ENCODE measurements at regions not wholly inside any gene's neighbourhood (a gene's known extent, or its start where the extent isn't known, plus 50 kb on each side); places are given as distances from the start of the nearest gene placed in this dataset.

DNA sequence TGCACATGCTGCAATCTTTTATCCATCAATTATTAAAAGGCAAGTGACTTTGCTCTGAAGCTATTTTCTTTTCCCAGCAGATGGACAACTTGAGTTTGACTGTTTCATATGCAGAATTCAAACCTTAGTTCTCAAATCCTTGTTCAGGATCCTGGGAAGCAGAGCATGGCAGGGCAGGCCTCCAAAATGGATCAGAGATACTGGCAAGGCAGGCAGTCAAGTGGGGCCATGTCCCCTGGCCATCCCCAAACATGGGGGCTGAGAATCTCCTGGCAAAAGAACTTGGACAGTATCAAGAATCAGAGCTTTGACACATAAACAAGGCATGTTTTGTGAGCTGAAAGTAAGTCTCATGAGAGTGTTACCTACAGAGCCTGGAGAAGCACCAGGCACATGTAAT is 122.9 kb upstream of the CTNNB1 start:
- H3K4me1 Mint-ChIP-seq (ENCODE audit: low read depth), result peaks cover 18% of the 10 kb centered on the region
- no peaks in the 10 kb centered on the region for H3K36me3 Mint-ChIP-seq (ENCODE audit: insufficient read depth)
- peaks cover 10% of the 10 kb centered on the region for H3K27me3 Mint-ChIP-seq
- DNase-seq (ENCODE audit: low spot score, unreplicated experiment), result no peak
- no peak overlapping the region for H3K27ac Mint-ChIP-seq
- TF ChIP-seq, protein P1, sequence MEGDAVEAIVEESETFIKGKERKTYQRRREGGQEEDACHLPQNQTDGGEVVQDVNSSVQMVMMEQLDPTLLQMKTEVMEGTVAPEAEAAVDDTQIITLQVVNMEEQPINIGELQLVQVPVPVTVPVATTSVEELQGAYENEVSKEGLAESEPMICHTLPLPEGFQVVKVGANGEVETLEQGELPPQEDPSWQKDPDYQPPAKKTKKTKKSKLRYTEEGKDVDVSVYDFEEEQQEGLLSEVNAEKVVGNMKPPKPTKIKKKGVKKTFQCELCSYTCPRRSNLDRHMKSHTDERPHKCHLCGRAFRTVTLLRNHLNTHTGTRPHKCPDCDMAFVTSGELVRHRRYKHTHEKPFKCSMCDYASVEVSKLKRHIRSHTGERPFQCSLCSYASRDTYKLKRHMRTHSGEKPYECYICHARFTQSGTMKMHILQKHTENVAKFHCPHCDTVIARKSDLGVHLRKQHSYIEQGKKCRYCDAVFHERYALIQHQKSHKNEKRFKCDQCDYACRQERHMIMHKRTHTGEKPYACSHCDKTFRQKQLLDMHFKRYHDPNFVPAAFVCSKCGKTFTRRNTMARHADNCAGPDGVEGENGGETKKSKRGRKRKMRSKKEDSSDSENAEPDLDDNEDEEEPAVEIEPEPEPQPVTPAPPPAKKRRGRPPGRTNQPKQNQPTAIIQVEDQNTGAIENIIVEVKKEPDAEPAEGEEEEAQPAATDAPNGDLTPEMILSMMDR (IDR thresholded peaks at IDR 0.05; ENCODE audit: unreplicated experiment), result no peak
- no peaks in the 10 kb centered on the region for H3K9me3 Mint-ChIP-seq (ENCODE audit: low read depth)
- H3K4me3 Mint-ChIP-seq (ENCODE audit: low read depth), result no peak overlapping the region

DNA sequence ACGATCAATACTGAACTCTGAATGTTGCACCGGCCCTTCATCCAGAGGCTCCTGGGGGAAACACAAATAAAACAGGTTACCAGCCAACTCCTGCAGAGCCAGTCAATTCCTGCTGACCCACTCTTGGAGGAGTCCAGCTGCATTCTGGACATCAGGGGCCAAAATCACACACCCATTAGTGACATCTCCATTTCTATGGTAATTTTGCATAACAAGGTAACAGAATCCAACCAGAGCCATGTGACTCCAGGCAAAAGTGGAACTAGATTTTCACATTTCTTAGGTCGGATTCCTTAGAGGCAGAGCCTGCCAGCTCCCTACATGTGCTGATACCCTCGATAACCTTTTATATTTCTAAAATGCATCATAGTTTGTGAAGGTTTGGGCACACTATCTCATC is 119.2 kb upstream of the CTNNB1 start:
- Mint-ChIP-seq H3K9me3 (ENCODE audit: low read depth) (no peaks in the 10 kb centered on the region), H3K36me3 (ENCODE audit: insufficient read depth) (no peaks in the 10 kb centered on the region), H3K27me3 (peaks cover 19% of the 10 kb centered on the region), H3K4me3 (ENCODE audit: low read depth) (no peak overlapping the region), H3K27ac (no peak overlapping the region), H3K4me1 (ENCODE audit: low read depth) (peaks cover 18% of the 10 kb centered on the region)
- DNase-seq (ENCODE audit: low spot score, unreplicated experiment), result no peak
- TF ChIP-seq, protein P1 (IDR thresholded peaks at IDR 0.05; ENCODE audit: unreplicated experiment), result no peak

DNA sequence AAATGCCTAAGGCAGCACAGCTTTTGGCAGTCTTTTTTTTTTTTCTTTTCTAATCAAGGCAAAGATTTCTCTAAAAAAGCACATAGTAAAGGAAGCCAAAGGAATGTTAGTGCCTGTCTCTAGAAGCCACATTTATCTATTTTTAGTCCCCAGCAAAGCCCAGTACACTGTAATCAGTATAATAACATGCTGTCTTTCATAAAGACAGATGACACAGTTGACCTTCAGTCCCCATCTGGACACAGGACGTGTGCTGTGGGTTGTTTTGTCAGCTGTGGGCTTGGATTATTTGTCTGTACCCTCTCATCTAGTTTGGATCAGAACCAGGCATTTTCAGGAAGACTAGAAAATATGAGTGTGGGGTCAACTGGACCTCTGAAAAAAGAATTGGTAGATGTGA is 110.4 kb upstream of the CTNNB1 start:
- H3K4me3 Mint-ChIP-seq (ENCODE audit: low read depth), result no peak overlapping the region
- H3K9me3 Mint-ChIP-seq (ENCODE audit: low read depth), result no peaks in the 10 kb centered on the region
- DNase-seq (ENCODE audit: low spot score, unreplicated experiment), result no peak
- H3K4me1 Mint-ChIP-seq (ENCODE audit: low read depth), result no peaks in the 10 kb centered on the region
- H3K27me3 Mint-ChIP-seq, result no peaks in the 10 kb centered on the region
- no peak overlapping the region for H3K27ac Mint-ChIP-seq
- H3K36me3 Mint-ChIP-seq (ENCODE audit: insufficient read depth), result no peaks in the 10 kb centered on the region
- TF ChIP-seq, protein P1 (IDR thresholded peaks at IDR 0.05; ENCODE audit: unreplicated experiment), result no peak

DNA sequence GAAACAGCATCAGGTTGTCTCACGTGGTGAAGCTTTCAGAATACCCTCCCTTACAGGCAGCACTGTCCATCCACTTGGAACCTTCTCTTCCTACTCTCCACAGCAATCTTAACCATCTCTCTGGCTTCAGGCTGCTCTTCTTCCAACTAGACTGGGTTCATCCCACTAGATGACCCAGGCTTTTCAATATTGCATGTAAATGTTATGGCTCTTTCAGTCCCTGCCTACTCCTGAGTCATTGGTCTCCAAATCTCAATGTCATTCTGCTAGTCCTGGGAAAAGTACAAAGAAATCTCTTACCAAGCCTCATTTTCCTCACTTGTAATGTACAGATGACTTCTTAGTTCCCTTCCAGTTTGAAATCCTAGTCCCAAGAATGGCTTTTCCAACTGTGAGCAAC is 109.7 kb upstream of the CTNNB1 start:
- Mint-ChIP-seq H3K4me1 (ENCODE audit: low read depth) (no peaks in the 10 kb centered on the region), H3K9me3 (ENCODE audit: low read depth) (no peaks in the 10 kb centered on the region), H3K27ac (no peak overlapping the region), H3K27me3 (no peaks in the 10 kb centered on the region), H3K36me3 (ENCODE audit: insufficient read depth) (no peaks in the 10 kb centered on the region), H3K4me3 (ENCODE audit: low read depth) (no peak overlapping the region)
- TF ChIP-seq, protein P1 (IDR thresholded peaks at IDR 0.05; ENCODE audit: unreplicated experiment), result no peak
- no peak for DNase-seq (ENCODE audit: low spot score, unreplicated experiment)

DNA sequence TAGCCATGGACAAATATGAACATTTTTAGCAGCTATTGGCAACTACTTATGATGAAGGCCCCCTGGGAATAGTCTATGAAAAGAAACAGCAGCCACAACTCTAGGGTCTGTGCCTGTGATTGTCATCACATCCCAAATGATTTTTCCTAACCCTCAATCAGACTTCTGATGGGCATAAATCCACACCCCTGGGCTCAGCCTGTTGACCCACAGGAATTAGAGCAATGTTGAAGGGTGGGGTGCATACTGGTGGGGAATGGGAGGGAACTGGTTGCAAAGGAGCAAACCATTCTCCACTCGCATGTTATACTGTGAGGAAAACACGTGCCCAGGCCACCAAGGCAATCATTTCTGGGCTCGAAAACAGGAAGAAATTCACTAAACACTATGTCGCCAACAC is 106.5 kb upstream of the CTNNB1 start:
- Mint-ChIP-seq H3K4me1 (ENCODE audit: low read depth) (no peaks in the 10 kb centered on the region), H3K4me3 (ENCODE audit: low read depth) (no peak overlapping the region), H3K27ac (no peak overlapping the region), H3K36me3 (ENCODE audit: insufficient read depth) (no peaks in the 10 kb centered on the region), H3K9me3 (ENCODE audit: low read depth) (no peaks in the 10 kb centered on the region), H3K27me3 (peaks cover 4% of the 10 kb centered on the region)
- no peak for DNase-seq (ENCODE audit: low spot score, unreplicated experiment)
- TF ChIP-seq, protein P1 (IDR thresholded peaks at IDR 0.05; ENCODE audit: unreplicated experiment), result no peak

Data from progenitor cell of endocrine pancreas (in vitro differentiated cells).